T-helper 2 cell treated with Interferon-gamma antibody and Interleukin-4, amounts not matched to agents 100 ng/mL and 5 ng/mL, for 36 hours (primary cell): ENCODE measurements at regions not wholly inside any gene's neighbourhood (a gene's known extent, or its start where the extent isn't known, plus 50 kb on each side); places are given as distances from the start of the nearest gene placed in this dataset.

Source experiments
- intact Hi-C: fragments of 100-400 bp; cut with micrococcal nuclease; formaldehyde crosslinking; loops from one replicate; pipeline ENCODE4 v1.15.1; 2023

- intact Hi-C loops: no loop called here
Observed at GRCh38 chr4:116444117-116444516, 641.3 kb downstream of the TRAM1L1 start.

GRCh38 chr4:116438981-116439729 lies 646.2 kb downstream of the TRAM1L1 start:
- intact Hi-C loops: no loop called here

- intact Hi-C loops: no loop called here
Observed at GRCh38 chr4:116438417-116438816, 647.0 kb downstream of the TRAM1L1 start.

GRCh38 chr4:116427666-116428065 lies 657.7 kb downstream of the TRAM1L1 start:
- intact Hi-C loops: no loop called here

GRCh38 chr4:116413222-116413621 lies 672.2 kb downstream of the TRAM1L1 start:
- intact Hi-C loops: no loop called here

GRCh38 chr4:116401293-116401692 lies 684.1 kb downstream of the TRAM1L1 start:
- intact Hi-C loops: no loop called here

GRCh38 chr4:116400480-116400879 lies 684.9 kb downstream of the TRAM1L1 start:
- intact Hi-C loops: no loop called here

- intact Hi-C loops: no loop called here
Observed at GRCh38 chr4:116397714-116398113, 687.7 kb downstream of the TRAM1L1 start.

GRCh38 chr4:116397291-116397690 lies 688.1 kb downstream of the TRAM1L1 start:
- intact Hi-C loops: no loop called here

GRCh38 chr4:116395408-116395807 lies 690.0 kb downstream of the TRAM1L1 start:
- intact Hi-C loops: no loop called here

- intact Hi-C loops: no loop called here
Observed at GRCh38 chr4:116391020-116391419, 694.4 kb downstream of the TRAM1L1 start.

- intact Hi-C loops: no loop called here
Observed at GRCh38 chr4:116389139-116389538, 696.2 kb downstream of the TRAM1L1 start.

GRCh38 chr4:116387937-116388474 lies 697.4 kb downstream of the TRAM1L1 start:
- intact Hi-C loops: no loop called here

GRCh38 chr4:116386856-116387255 lies 698.5 kb downstream of the TRAM1L1 start:
- intact Hi-C loops: no loop called here

GRCh38 chr4:116385583-116385982 lies 699.8 kb downstream of the TRAM1L1 start:
- intact Hi-C loops: no loop called here

GRCh38 chr4:116374815-116375214 lies 710.6 kb downstream of the TRAM1L1 start:
- intact Hi-C loops: no loop called here

- intact Hi-C loops: no loop called here
Observed at GRCh38 chr4:116362583-116362982, 722.8 kb downstream of the TRAM1L1 start.

GRCh38 chr4:116361790-116362189 lies 723.6 kb downstream of the TRAM1L1 start:
- intact Hi-C loops: no loop called here

GRCh38 chr4:116358633-116359222 lies 726.6 kb downstream of the TRAM1L1 start:
- intact Hi-C loops: loop anchor here (1.0 kb wide), 2 partner anchors 1866 to 1912 kb away; no protein-coding TSS in a partner anchor

- intact Hi-C loops: loop anchor here (1.0 kb wide), 2 partner anchors 1867 to 1913 kb away; no protein-coding TSS in a partner anchor
Observed at GRCh38 chr4:116357758-116358157, 727.6 kb downstream of the TRAM1L1 start.

- intact Hi-C loops: no loop called here
Observed at GRCh38 chr4:116346750-116347149, 738.6 kb downstream of the TRAM1L1 start.

- intact Hi-C loops: no loop called here
Observed at GRCh38 chr4:116343809-116344208, 741.6 kb downstream of the TRAM1L1 start.

- intact Hi-C loops: no loop called here
Observed at GRCh38 chr4:116342143-116342542, 743.2 kb downstream of the TRAM1L1 start.
